Vagina (tissue), 2 donors: ENCODE measurements at regions not wholly inside any gene's neighbourhood (a gene's known extent, or its start where the extent isn't known, plus 50 kb on each side); places are given as distances from the start of the nearest gene placed in this dataset.

Source experiments
- POLR2A ChIP-seq, 2 donors: fragments of 450-650 bp; IDR thresholded peaks; one replicate each; pipeline ENCODE4 v1.6.1; 2017; ENCODE audit warnings: antibody characterized with exemption in 2 of 2, mild to moderate bottlenecking in 2 of 2, moderate library complexity in 2 of 2
- TF ChIP-seq, protein P1 (sequence below), 3 experiments: fragments of 450-650 bp in 2 of 3; fragments of 200-600 bp in 1 of 3; sonication (generic) in 1 of 3; IDR thresholded peaks; one replicate each; pipeline ENCODE4 v1.5.1; 2017 to 2019; ENCODE audit warnings: antibody characterized with exemption in 3 of 3, mild to moderate bottlenecking in 2 of 3, moderate library complexity in 2 of 3

DNA sequence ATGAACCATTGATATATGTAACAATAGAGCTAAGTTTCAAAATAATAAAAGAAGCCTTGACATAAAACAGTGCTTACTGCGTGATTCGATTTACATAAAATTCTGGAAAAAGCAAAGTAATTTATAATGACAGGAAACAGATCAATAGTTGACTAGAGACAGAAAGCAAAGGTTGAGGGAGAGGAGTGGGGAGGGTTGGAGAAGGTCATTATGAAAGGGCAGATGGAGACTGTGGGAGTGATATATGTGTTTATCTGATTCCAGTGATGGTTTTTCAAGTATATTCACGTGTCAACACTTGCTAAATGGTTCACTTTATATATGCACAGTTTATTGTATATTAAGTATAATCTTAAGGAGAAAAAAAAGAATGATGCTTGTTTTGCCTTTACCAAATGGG is 1885.7 kb upstream of the NUDT12 start:
- TF ChIP-seq, protein P1, sequence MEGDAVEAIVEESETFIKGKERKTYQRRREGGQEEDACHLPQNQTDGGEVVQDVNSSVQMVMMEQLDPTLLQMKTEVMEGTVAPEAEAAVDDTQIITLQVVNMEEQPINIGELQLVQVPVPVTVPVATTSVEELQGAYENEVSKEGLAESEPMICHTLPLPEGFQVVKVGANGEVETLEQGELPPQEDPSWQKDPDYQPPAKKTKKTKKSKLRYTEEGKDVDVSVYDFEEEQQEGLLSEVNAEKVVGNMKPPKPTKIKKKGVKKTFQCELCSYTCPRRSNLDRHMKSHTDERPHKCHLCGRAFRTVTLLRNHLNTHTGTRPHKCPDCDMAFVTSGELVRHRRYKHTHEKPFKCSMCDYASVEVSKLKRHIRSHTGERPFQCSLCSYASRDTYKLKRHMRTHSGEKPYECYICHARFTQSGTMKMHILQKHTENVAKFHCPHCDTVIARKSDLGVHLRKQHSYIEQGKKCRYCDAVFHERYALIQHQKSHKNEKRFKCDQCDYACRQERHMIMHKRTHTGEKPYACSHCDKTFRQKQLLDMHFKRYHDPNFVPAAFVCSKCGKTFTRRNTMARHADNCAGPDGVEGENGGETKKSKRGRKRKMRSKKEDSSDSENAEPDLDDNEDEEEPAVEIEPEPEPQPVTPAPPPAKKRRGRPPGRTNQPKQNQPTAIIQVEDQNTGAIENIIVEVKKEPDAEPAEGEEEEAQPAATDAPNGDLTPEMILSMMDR (IDR thresholded peaks at IDR 0.05): no peak
- no peak for TF ChIP-seq POLR2A (IDR thresholded peaks at IDR 0.05)
